Stimulated activated CD4-positive, alpha-beta T cell treated with anti-CD3 and anti-CD28 coated beads, Interleukin-1b, Interleukin-23, amount 100 ng/mL, for 48 hours (primary cell): ENCODE measurements at regions not wholly inside any gene's neighbourhood (a gene's known extent, or its start where the extent isn't known, plus 50 kb on each side); places are given as distances from the start of the nearest gene placed in this dataset.

Experiments used
- DNase-seq: peaks from one replicate; pipeline ENCODE4 v3.0.0-alpha.2; 2020

DNA sequence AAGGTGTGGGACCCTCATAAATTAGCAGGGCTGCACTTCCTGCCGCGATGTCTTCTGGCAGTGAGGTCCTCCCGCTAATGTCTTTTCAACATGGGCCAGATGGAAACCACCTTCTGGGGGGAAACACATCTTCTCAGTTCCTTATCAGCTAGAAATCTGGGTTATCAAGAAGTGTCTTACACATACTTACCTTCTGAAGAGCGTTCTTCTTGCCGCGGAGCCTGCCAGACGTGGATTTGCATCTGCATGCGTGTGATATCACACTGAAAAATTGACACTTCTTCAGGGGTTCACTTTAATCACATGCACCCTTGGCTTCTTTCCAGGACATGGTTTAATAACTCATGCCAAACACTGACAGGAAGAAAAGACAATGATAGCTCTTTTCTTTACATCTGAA, 163.5 kb upstream of the SOX11 start:
- no peak for DNase-seq

DNA sequence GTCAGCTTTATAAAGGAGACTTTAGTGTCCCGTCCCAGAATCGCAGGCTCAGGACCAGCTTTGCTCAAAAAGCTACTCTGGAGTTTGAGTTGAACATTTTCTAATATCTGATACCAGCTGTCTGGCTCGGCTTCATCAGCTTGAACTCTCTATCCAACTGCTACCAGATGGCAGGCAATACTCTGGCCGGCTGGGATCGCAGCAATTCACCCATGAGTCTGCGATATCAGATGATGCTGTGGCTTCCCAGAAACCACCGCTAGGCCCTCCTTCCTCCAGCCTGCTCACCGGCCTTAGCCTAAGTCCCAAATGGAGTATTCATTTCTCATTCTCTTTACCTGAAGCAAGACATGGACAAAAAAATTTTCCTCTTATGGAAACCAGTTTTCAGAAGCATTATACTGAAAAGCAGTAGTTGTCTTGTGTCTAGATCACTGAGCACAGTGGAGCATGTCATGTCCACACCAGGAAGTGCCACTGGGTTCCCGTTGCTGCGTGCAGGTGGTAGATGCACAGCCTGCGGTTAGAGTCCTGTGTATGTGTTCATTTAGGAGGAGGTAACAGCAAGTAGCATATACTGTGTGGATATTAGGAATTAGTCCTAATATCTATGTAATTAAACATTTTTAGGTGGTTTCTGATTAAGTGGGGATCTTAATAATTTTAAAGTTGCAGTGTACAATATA, 162.0 kb upstream of the SOX11 start:
- DNase-seq, result no peak

DNA sequence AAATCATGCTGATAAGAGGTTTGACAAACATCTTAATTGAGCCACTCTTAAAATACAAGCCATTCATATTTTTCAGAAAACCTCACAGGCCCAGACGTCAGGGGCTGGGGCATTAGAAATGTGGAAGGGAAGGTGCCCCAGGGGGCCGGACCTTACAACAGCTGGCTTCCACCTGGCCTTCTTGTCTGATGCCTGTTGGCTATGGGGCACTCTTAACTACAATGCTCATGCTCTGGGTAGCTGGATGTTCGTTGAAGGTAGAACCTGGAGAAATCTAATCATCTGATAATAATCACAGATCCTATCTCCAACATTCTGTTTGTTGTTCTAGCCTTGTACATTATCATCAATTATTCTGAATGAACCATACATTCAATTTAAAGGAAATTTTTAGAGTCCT, 156.9 kb upstream of the SOX11 start:
- DNase-seq, result no peak

DNA sequence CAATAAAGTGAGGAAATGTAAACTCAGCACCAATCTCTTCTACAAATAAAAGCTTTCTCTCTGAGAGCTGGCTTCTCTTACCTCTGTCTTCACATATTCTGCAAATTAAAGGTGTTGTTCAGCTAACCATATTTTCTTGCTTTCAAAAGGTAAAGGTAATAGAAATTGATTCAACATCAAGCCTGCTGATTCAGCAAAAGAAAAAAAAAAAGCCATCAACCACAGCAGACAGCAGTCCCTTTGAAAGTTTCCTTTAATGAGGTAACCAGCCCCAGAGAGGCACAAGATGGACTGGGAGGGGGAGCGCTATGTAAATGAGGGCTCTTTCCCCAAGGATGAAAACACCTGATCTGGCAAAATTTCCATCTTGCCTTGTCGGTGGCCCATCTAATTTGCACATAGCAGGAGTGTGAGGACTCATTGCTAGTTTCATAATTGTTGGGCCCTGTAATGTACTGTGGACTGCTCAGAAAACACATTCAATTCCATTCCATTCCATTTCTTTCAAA, 154.9 kb upstream of the SOX11 start:
- no peak for DNase-seq

DNA sequence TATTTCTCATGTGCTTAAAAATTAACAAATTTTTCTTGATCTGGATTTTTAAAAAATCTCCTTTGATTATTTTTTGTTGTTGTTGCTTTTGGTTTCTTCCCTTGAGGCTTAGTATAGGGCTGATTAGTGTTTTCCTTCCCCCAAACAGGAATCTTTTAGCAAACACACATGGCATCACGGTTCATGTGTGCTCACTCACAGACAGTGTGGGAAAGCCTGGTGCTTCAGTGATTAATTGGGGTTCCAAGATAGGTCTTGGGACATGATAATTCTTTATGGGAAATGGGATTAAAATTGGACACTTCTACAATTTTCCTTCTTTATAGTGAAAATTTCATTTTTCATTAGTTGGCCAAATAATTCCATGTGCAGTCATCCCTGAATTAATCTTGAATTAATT, 153.9 kb upstream of the SOX11 start:
- DNase-seq, result no peak

DNA sequence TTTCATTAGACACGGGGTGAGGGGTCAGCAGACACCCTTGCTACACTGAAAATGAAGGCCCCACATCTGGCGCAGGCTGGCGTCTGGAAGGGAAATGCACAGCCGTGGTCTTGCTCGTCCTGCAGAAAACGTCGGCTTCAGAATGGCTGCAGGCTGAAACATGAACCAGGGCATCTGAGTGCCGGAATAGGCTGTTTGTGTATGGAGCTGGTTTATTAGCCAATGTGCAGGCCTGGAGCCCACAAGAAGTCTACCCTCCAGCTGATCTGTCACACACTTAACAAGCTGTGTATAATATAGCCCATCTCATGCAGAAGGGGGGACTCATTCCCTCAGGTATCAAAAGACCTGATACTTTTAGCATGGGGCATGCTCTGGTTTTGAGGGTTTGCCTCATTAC, 153.4 kb upstream of the SOX11 start:
- DNase-seq, result no peak

DNA sequence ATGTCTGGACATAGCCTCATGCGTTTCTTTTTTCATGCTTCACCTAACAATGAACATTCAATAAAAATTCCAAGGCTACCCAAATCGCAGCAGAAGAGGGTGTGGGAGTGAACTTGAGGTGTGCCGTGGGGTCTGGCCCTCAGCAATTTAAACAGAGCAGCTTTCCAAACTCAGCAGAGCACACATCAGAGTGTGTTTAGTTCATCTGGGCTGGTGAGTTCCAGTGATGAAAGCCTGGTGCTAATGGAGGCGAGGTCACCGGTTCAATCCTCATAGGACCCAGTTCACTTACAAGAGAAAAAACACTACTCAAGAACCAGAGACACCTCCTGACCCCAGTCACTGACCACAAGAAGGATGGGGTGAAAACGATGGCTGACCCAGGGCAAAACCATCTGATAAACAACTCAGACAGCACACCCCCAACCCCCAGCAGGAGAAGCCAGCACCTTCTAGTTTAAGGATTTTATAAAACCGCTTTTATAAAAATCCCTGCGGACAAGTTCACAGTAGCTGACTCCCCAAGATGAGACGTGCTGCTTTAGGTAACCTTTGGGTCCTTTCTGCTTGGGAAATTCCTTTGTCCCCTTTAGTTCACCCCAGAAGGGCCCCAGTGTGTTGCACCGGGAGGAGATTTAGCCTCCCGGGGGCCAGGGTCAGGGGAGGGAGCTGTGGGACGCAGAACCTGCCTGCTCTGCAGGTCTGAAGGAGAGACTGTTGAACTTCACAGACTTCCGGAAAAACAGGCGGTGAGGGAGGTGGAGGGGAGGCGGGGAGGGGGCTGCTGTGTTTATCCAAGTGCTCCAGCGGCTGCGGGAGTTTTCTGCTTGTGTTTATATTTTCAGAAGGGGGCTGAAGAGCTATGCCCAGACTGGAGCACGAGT, 152.7 kb upstream of the SOX11 start:
- DNase-seq, result no peak

DNA sequence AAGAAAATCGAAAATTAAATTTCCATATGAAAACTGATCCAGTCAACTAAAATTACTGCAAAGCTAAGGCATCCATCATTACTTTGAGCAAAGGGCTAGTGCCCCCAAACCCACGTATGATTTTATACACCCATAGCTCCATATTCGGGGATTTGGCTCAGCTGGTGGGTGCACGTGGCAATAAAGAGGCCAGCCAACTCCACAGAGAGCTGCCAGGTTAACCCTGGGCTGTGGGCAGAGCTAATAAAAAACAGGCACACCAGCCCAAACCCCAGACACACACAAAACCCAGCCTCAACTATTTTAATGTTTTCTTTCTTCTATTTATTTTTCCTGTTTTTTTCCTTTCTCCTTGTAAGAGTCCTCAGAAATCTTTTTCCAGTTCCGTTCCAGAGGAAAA, 151.3 kb upstream of the SOX11 start:
- no peak for DNase-seq

DNA sequence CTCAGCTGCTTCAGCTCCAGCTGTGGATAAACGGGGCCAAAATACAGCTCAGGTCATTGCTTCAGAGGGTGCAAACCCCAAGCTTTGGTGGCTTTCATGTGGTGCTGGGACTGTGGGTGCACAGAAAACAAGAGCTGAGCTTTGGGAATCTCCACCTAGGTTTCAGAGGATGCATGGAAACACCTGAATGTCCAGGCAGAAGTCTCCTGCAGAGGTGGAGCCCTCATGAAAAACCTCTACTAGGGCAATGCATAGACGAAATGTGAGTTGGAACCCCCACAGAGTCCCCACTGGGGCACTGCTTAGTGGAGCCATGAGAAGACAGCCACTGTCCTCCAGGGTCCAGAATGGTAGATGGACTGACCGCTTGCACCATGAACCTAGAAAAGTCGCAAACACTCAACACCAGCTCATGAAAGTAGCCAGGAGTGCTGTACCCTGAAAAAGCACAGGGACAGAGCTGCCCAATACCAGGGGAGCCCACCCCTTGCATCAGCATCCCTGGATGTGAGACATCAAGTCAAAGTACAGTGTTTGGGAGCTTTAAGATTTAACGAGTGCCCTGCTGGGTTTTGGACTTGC, 147.9 kb upstream of the SOX11 start:
- DNase-seq, result no peak

DNA sequence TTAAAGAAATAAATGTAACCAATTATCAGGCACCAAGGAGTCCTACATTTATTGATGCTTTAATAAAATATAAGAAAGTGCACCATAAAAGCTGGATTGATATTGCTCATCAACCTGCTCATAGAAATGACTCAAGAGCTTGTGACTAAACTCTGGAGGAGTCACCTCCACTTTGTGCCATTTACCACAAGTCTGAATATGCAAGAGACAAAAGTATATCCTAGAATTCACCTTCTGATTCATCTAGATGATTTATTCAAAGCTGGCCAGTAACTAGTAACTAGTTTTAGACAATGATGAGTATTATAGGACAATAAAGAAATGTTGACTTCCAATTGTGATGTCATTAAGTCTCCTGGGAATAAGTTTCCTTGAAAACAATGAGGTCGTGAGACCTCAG, 146.0 kb upstream of the SOX11 start:
- no peak for DNase-seq

DNA sequence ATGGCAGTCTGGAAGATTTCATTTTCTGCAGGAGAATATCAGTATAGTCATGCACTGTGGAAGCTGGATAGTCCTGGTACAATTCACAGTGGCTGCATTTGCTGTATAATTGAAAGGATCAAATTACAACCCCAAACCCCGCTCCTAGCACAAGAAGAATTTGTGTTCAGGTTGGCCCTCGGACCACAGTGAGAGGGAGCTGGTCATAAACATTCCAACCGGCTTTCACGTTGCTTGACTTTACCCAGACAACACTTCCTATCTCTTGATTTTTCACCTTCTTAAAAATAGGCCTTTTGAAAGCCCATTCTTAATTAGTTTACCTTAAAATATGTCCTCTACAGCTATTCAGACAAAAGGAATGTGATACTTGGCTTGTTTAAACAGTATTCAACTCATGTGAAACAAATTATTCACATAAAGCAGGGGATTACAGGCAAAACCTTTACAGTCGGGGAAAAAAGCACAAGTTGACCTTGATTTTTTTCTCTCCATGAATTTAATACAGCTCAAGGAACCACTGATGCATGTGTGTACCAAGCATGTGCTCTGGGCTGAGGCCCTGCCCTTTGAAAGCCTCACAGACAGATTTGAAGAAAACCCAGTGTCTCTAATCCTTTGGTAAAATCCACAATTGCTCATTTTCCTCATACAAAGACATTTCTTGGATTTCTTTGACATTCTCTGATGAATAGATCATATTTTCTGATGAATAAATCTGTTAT, 143.0 kb upstream of the SOX11 start:
- no peak for DNase-seq

DNA sequence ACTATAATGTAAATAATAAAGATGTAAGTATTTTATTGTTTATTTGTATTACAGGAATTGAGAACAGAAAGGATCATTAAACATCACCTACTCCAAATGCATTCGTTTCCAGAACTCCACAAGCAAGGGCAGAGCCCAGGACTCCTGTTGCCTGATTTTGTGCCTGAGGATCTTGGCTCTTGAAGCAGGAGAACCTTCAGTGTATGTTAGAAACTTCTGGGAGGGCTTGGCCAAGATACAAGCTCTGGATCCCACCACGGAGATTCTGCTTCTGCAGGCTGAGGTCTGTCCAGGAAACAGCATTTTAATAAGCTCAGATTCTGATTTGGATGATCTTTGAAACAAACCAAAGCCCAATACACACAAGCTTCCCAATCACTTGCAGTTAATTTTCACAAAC, 142.4 kb upstream of the SOX11 start:
- DNase-seq, result no peak

DNA sequence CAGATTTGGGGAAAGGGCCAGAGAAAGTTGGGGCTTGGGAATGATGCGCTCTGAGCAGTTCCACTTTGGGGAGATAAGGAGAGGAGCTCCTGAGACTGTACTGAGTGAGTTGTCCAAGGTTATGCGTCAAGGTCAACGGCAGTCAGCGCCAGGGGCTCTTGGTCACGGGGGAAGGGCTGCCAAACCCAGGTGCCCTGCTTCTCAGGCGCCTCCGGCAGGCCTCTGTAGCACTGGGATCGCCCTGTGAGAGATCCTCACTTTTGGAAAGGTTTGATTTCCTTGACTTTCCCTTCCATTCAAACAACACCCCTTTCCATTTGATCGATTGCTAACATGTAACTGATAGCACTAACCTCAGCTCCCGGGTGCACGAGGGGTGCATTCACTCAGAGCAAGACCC, 136.5 kb upstream of the SOX11 start:
- DNase-seq, result no peak

DNA sequence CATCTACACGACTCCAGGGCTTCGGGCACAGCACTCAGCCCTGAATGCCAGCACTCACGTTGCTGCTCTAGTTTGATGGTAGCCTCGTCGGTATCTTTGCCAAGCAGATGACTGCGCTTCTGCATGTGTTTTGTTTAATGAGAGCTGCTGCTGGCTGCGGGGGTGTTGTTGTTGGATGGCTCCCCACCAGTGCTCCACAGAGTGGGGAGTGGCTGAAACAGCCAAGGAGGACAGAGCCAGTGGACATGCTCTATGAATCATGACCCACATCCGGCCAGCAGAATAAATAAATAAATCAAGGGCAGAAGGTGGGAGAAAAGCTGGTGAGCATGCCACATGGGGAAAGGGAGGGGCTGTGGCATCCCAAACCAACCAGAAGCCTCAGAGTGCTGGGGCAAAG, 131.2 kb upstream of the SOX11 start:
- no peak for DNase-seq

DNA sequence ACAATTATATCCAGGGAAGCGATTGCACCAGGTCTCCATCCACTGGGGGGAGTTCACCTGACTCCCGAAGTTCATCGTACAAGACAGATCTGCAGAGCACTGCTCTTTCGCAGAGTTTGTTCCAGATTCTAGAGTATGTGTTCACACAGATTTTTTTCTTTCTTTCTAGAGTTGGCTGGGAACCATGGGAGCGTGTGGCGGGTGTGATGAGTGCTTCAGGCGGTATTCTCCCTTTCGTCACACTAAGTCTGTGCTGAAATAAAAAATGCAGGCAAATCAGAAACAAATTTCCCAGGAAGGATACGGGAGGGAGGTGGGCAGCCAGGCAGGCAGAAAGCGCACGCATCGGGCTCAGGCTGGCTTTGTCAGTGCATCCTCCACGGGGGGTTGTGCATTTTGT, 129.8 kb upstream of the SOX11 start:
- DNase-seq, result no peak

DNA sequence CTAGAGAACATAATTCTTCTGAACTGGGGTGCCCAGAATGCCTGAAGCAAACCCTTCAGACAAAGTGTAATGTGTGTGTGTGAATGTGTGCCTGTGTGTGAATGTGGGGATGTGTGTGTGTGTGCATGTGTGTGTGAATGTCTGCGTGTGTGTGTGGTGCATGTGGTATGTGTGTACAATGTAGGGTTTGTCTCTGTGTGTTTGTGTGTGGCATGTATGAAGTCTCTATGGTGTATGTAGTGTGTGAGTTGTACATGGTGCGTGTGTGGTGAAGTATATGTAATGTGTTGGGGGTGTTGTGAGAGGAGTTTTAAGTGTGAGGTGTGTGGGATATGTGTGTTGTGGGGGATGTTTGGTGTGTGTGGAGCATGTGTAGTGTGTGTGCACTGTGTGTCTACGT, 129.3 kb upstream of the SOX11 start:
- DNase-seq, result no peak

DNA sequence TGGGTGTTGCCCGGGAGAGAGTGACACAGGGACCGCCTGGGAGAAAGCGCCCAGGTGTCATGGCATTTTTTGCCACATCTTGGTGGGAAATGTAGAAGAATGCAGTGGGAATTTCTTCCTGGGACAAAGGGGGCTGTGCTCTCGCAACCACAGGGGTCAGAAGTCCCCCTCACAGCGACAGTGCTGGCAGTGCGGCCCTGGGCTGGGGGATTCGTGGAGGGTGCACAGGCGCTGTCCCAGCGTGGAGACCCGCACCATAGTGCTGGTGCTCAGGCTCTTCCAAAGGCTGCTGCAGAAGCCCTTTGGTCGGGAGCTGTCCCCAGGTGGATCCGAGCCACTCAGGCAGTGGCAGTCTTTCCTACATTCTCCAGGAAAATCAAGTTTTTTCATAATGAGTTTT, 128.8 kb upstream of the SOX11 start:
- DNase-seq, result no peak

DNA sequence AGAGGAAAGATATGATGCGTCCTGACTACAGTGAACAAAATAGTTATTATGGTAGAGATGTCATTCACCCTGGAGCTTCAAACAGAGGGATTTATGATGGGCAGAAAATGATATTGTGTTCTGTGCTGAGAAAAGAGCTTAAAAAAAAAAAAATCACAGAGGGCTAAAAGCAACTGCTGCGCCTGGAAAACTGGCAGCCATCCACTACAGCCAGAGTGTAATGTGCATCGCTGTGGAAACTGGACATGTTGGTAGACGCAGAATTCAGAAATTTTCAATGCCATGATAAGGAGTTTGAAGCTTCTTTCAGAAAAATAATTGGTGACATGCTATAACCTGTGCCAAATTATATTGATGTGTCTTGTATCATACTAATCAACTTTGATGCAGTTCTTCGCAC, 122.9 kb upstream of the SOX11 start:
- no peak for DNase-seq

DNA sequence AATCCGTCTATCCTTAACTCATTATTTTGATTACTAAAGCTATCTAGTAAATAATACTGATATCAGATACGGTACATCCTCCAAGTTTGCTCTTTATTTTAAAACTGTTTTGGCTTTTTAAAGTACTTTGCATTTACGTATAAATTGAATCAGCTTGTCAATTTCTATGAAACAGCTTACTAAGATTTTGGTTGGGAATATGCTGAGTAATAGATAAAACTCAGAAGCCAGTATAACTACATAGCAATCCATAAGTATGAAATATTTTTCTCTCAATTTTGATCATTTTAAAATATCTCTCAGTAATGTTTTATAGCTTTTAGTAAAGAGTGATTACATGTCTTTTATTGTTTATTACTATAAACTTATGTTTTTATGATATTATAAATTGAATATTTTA, 116.2 kb upstream of the SOX11 start:
- DNase-seq, result no peak

DNA sequence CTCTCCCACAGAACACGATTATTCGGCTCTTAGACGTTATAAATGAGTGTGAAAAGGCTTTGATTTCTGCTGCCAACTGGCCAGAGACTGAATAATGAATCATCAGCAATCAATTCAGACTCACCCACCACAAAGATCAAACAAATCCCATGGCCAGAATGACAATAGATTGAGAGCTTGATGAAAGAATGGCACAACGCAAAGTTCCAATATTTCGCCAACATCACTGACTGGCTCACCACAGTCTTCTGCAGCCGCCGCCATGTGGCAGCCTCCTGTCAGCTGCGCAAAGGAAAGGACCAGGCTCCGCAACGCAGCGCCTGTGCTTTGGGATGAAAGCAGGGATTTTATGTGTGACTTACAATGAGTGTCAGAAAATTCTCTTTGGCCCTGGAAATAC, 104.4 kb upstream of the SOX11 start:
- no peak for DNase-seq

DNA sequence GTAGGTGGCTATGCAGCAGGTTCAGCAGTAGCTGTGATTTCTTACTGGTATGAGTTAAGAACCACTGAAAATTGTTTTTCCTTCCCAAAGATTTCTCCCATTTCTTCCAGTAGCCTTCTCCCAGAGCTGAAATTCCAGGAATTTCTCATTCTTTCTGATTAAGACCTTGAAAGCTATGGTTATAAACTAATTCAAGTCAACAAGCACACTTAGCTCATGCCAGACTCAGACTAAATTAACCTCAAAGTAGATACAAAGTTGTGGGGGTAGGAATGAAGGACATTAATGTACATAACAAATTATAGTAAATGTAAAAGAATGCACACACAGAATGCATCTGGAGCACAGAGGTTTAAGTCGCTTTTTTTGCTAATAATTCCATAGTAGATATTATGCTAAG, 103.6 kb upstream of the SOX11 start:
- DNase-seq, result no peak

DNA sequence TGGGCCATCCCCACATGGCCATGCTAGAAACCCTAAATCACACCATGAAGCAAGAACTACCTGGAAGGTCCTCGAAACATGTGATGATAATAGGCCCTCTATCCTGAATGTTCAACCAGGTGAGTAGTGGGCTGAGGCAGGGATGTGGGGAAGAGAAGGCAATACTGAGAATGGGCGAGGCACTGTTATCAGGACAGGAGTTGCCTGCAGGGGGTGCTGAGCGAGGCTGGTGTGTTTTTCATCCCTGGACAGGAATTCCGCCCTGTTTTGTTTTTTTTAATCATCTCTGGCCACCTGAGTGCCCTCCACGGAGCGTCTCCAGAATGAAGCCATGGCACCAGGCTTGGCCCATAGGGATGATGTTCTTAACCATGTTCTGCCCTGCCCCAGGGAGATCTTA, 103.0 kb upstream of the SOX11 start:
- DNase-seq, result no peak

DNA sequence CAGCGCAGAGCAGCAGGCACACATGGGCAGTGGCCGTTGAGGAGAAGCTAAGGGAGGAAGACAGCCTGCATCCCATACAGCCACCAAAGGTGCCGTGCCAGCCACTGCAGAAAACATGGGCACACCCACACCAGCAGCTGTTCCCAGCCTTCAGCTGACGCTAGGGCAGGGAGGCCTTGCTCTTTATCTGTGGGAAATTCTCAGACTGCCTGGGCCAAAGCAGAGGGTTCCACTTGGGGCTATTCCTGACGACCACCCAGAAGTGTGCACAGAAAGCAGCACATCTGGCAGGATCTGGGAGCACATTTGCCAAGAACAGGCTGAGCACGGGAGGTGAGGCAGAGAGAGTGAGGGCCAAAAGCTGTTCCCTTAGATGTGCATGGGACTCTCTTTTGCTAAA, 101.3 kb upstream of the SOX11 start:
- no peak for DNase-seq

DNA sequence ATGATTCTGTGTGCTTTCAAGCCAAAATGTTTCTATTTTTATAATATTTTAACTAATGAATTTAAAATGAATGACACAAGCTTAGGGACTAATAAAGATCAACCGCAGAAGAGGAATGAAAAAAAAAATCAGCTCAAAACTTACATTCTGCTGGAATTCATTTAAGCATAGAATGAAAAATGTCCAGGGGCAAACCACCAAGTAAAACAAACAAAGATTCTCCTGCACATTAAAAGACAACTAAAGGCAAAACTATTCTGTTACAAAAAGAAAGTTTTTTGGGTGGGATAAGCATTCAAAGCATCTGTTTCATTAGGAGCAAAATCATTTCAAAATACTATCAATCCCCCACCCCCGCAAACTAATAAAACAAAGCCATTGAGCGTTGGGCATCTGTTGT, 99.3 kb upstream of the SOX11 start:
- no peak for DNase-seq
